IMR-90 (cell line): ENCODE measurements at regions not wholly inside any gene's neighbourhood (a gene's known extent, or its start where the extent isn't known, plus 50 kb on each side); places are given as distances from the start of the nearest gene placed in this dataset.

Source experiments
- ATAC-seq: fragments of 200-7000 bp; cut with Tn5 transposase; 2 replicates; pipeline ENCODE4 v1.9.1; 2020; ENCODE audit warnings: low read depth, mild to moderate bottlenecking, moderate library complexity
- BruUV-seq: library from RNA; stranded (reverse); fragments of 400-500 nt; replicated peaks from 2 replicates; lab custom pipeline; 2021; lab: Mats Ljungman, UMichigan
- CTCF ChIA-PET: fragments of 300-600 bp; formaldehyde crosslinking; extraction: SDS; loops from one replicate; lab custom pipeline; 2021; ENCODE audit warnings: antibody characterized with exemption; lab: Yijun Ruan, JAX
- POLR2A ChIA-PET: fragments of 300-600 bp; sonication (Branson Sonifier 250); formaldehyde crosslinking; loops from one replicate; lab custom pipeline; 2022; ENCODE audit warnings: antibody characterized with exemption; ENCODE audit not compliant: unreplicated experiment; lab: Charles Lee
- DNase-seq: peaks from one replicate; pipeline ENCODE4 v3.0.0; 2013
- H2AFZ ChIP-seq: replicated peaks from 2 replicates; pipeline ENCODE3; 2013; ENCODE audit warnings: low read length, mild to moderate bottlenecking; ENCODE audit not compliant: poor library complexity
- H2AK5ac ChIP-seq: 2 replicates; pipeline ENCODE4 v1.6.1; 2013; ENCODE audit warnings: low read depth, low read length, inconsistent platforms
- H2AK9ac ChIP-seq: replicated peaks from 2 replicates; pipeline ENCODE3; 2013; ENCODE audit warnings: mild to moderate bottlenecking, low read depth, low read length, moderate library complexity; ENCODE audit not compliant: poor library complexity
- H2BK120ac ChIP-seq: 2 replicates; pipeline ENCODE4 v1.6.1; 2013; ENCODE audit warnings: low read depth, low read length, inconsistent platforms
- H2BK15ac ChIP-seq: 3 replicates; pipeline ENCODE4 v1.6.1; 2013; ENCODE audit warnings: low read depth, low read length, inconsistent platforms
- H2BK20ac ChIP-seq: 2 replicates; pipeline ENCODE4 v1.6.1; 2013; ENCODE audit warnings: low read depth, mild to moderate bottlenecking, inconsistent platforms, low read length, moderate library complexity
- H2BK5ac ChIP-seq: 2 replicates; pipeline ENCODE4 v1.6.1; 2013; ENCODE audit warnings: mild to moderate bottlenecking, low read depth, low read length, inconsistent platforms; ENCODE audit not compliant: poor library complexity, severe bottlenecking
- H3K14ac ChIP-seq: replicated peaks from 2 replicates; pipeline ENCODE4 v1.6.1; 2013; ENCODE audit warnings: low read depth, low read length, inconsistent platforms
- H3K18ac ChIP-seq: 2 replicates; pipeline ENCODE4 v1.6.1; 2013; ENCODE audit warnings: low read depth, low read length, control low read depth
- H3K23ac ChIP-seq: 2 replicates; pipeline ENCODE4 v1.6.1; 2013; ENCODE audit warnings: low read depth, low read length, inconsistent platforms
- H3K27ac ChIP-seq: 2 replicates; pipeline ENCODE4 v1.5.1; 2013; ENCODE audit warnings: mild to moderate bottlenecking, control low read depth, low read length; ENCODE audit not compliant: insufficient read depth
- H3K27me3 ChIP-seq: 2 replicates; pipeline ENCODE4 v1.6.1; 2013; ENCODE audit warnings: low read length; ENCODE audit not compliant: control insufficient read depth, insufficient read depth
- H3K36me3 ChIP-seq: 2 replicates; pipeline ENCODE4 v1.6.1; 2013; ENCODE audit warnings: low read length, mixed read lengths; ENCODE audit not compliant: control insufficient read depth, insufficient read depth
- H3K4ac ChIP-seq: 2 replicates; pipeline ENCODE4 v1.6.1; 2013; ENCODE audit warnings: low read depth, low read length, inconsistent platforms
- H3K4me1 ChIP-seq: 2 replicates; pipeline ENCODE4 v1.6.1; 2013; ENCODE audit warnings: low read length, mixed read lengths; ENCODE audit not compliant: control insufficient read depth, insufficient read depth
- H3K4me2 ChIP-seq: 2 replicates; pipeline ENCODE4 v1.6.1; 2013; ENCODE audit warnings: low read depth, mild to moderate bottlenecking, control low read depth, low read length, moderate library complexity
- H3K4me3 ChIP-seq: 2 replicates; pipeline ENCODE4 v1.5.1; 2013; ENCODE audit warnings: low read depth, mild to moderate bottlenecking, control low read depth, low read length, moderate library complexity; ENCODE audit not compliant: insufficient read depth
- H3K56ac ChIP-seq: 2 replicates; pipeline ENCODE4 v1.6.1; 2013; ENCODE audit warnings: low read length, inconsistent platforms; ENCODE audit not compliant: insufficient read depth; ENCODE audit errors: extremely low read depth
- H3K79me1 ChIP-seq, 2 experiments: 2 replicates each; pipeline ENCODE4 v1.6.1; 2013; ENCODE audit warnings: low read length in 2 of 2, inconsistent platforms in 1 of 2, low read depth in 1 of 2
- H3K9ac ChIP-seq: 2 replicates; pipeline ENCODE4 v1.6.1; 2013; ENCODE audit warnings: low read depth, low read length, control low read depth
- H3K9me1 ChIP-seq: 2 replicates; pipeline ENCODE4 v1.6.1; 2013; ENCODE audit warnings: low read length, inconsistent platforms; ENCODE audit not compliant: insufficient read depth
- H3K9me3 ChIP-seq: 2 replicates; pipeline ENCODE4 v1.6.1; 2013; ENCODE audit warnings: low read length; ENCODE audit not compliant: control insufficient read depth, insufficient read depth
- H4K20me1 ChIP-seq: 2 replicates; pipeline ENCODE4 v1.6.1; 2013; ENCODE audit warnings: low read length, inconsistent platforms; ENCODE audit not compliant: insufficient read depth
- H4K5ac ChIP-seq: 2 replicates; pipeline ENCODE4 v1.6.1; 2013; ENCODE audit warnings: mild to moderate bottlenecking, low read depth, low read length, control low read depth
- H4K8ac ChIP-seq, 2 experiments: 2 replicates each; pipeline ENCODE4 v1.6.1; 2013; ENCODE audit warnings: low read depth in 2 of 2, low read length in 2 of 2, control low read depth in 1 of 2, inconsistent platforms in 1 of 2
- H4K91ac ChIP-seq: 2 replicates; pipeline ENCODE4 v1.6.1; 2013; ENCODE audit warnings: low read depth, low read length, inconsistent platforms; ENCODE audit not compliant: insufficient read depth
- BHLHE40 ChIP-seq: fragments of 150-350 bp; IDR thresholded peaks from 2 replicates; pipeline ENCODE4 v1.6.1; 2016; ENCODE audit warnings: mild to moderate bottlenecking, low read depth, low read length
- CEBPB ChIP-seq: IDR thresholded peaks from 2 replicates; pipeline ENCODE4 v1.6.1; 2012; ENCODE audit warnings: low read depth, low read length, improper control_type of control experiment
- CHD1 ChIP-seq: IDR thresholded peaks from 2 replicates; pipeline ENCODE4 v1.6.1; 2012; ENCODE audit warnings: low read depth, low read length, improper control_type of control experiment
- ELK1 ChIP-seq: fragments of 150-350 bp; IDR thresholded peaks from 2 replicates; pipeline ENCODE4 v1.6.1; 2016; ENCODE audit warnings: low read depth, mild to moderate bottlenecking, low read length, moderate library complexity, borderline replicate concordance
- FOS ChIP-seq: fragments of 150-350 bp; IDR thresholded peaks from 2 replicates; pipeline ENCODE4 v1.6.1; 2016; ENCODE audit warnings: low read depth, low read length
- MAFK ChIP-seq: IDR thresholded peaks from 2 replicates; pipeline ENCODE4 v1.6.1; 2012; ENCODE audit warnings: low read depth, low read length, improper control_type of control experiment
- MXI1 ChIP-seq: IDR thresholded peaks from 2 replicates; pipeline ENCODE4 v1.6.1; 2012; ENCODE audit warnings: low read depth, mild to moderate bottlenecking, low read length, moderate library complexity, borderline replicate concordance
- RAD21 ChIP-seq: IDR thresholded peaks from 2 replicates; pipeline ENCODE4 v1.6.1; 2012; ENCODE audit warnings: low read length, improper control_type of control experiment
- RCOR1 ChIP-seq: IDR thresholded peaks from 2 replicates; pipeline ENCODE4 v1.6.1; 2012; ENCODE audit warnings: mild to moderate bottlenecking, low read length, improper control_type of control experiment; ENCODE audit not compliant: insufficient replicate concordance
- RFX5 ChIP-seq: IDR thresholded peaks from 2 replicates; pipeline ENCODE4 v1.8.0; 2012; ENCODE audit warnings: low read depth, mild to moderate bottlenecking, low read length, moderate library complexity
- WGBS, 2 experiments: methylation state at CpG; one replicate each; pipeline versions ENCODE4 v1.1.5 to v1.1.7; 2013; ENCODE audit warnings: missing lambda C conversion rate in 2 of 2; ENCODE audit not compliant: insufficient read length in 1 of 2; ENCODE audit errors: extremely low coverage in 2 of 2; 5-methylcytosine and 5-hydroxymethylcytosine counted together
- dilution Hi-C: fragments of 300-500 bp; cut with HindIII; formaldehyde crosslinking; loops from one replicate; pipeline ENCODE4 v1.14.3; 2018; ENCODE audit warnings: low sequenced_read_pairs; ENCODE audit not compliant: unreplicated experiment
- in situ Hi-C: fragments of 300-500 bp; cut with MboI; formaldehyde crosslinking; loops from 3 replicates; pipeline ENCODE4 v1.14.3; 2019; ENCODE audit warnings: low sequenced_read_pairs, inconsistent platforms, mixed read lengths
- intact Hi-C: fragments of 100-400 bp; cut with micrococcal nuclease; formaldehyde crosslinking; loops from 2 replicates; pipeline ENCODE4 v1.10.0; 2022

- no peak overlapping the region for H3K4ac ChIP-seq
- no peak overlapping the region for H3K9ac ChIP-seq
- H3K27me3 ChIP-seq, result peaks cover 3% of the 10 kb centered on the region; the same call in 1 of the 2 replicates
- no peaks in the 10 kb centered on the region for H4K20me1 ChIP-seq
- ATAC-seq (no peak), DNase-seq (no peak)
- H3K14ac ChIP-seq, result no peak overlapping the region
- H2AFZ ChIP-seq, result no peak overlapping the region
- no peak overlapping the region for H4K5ac ChIP-seq
- in situ Hi-C loops (no loop called here), intact Hi-C loops (no loop called here), dilution Hi-C loops (no loop called here)
- H2BK5ac ChIP-seq, result no peak overlapping the region
- H3K23ac ChIP-seq, result no peak overlapping the region
- no peak overlapping the region for H4K8ac ChIP-seq
- no peak overlapping the region for H3K4me2 ChIP-seq
- CTCF ChIA-PET, result interaction anchor here (0.7 kb wide), 1 partner anchor 61 kb away, joined by 4 read pairs; no protein-coding TSS in a partner anchor
- H3K4me1 ChIP-seq, result no peaks in the 10 kb centered on the region
- WGBS, 2 experiments, result no CpG with 5 or more reads among the region's 5 CpGs
- no peak overlapping the region for H2BK20ac ChIP-seq
- H3K36me3 ChIP-seq, result no peaks in the 10 kb centered on the region
- no peak overlapping the region for H3K18ac ChIP-seq
- BruUV-seq, result no TSS peak
- H3K79me1 ChIP-seq, result no peaks in the 10 kb centered on the region
- no peak overlapping the region for H2AK9ac ChIP-seq
- POLR2A ChIA-PET, result no interaction called here
- H3K9me1 ChIP-seq, result no peaks in the 10 kb centered on the region
- H3K9me3 ChIP-seq, result no peaks in the 10 kb centered on the region
- H3K4me3 ChIP-seq, result no peak overlapping the region
- H2BK120ac ChIP-seq, result no peak overlapping the region
- no peak for TF ChIP-seq ELK1
- TF ChIP-seq RFX5, result no peak
- TF ChIP-seq BHLHE40, result no peak
- no peak for TF ChIP-seq MAFK
- TF ChIP-seq RCOR1, result no peak
- TF ChIP-seq FOS, result no peak
- no peak for TF ChIP-seq MXI1
- TF ChIP-seq CHD1, result no peak
- TF ChIP-seq RAD21, result no peak
- no peak for TF ChIP-seq CEBPB
- no peak overlapping the region for H3K56ac ChIP-seq
- H2AK5ac ChIP-seq, result no peak overlapping the region
- H4K91ac ChIP-seq, result no peak overlapping the region
- H3K27ac ChIP-seq, result no peak overlapping the region
- no peak overlapping the region for H2BK15ac ChIP-seq
Observed at GRCh38 chr1:38186566-38186965, 140.0 kb upstream of the POU3F1 start.
